ENCODE measurements at regions not wholly inside any gene's neighbourhood (a gene's known extent, or its start where the extent isn't known, plus 50 kb on each side); places are given as distances from the start of the nearest gene placed in this dataset.

- H3K4me3 ChIP-seq (ENCODE audit: low read depth in 1 of 2, low read length in 2 of 2) = no peak overlapping the region
- H3K27me3 ChIP-seq (ENCODE audit: low read depth, low read length) = no peaks in the 10 kb centered on the region
- H3K27ac ChIP-seq (ENCODE audit: low read length) = no peak overlapping the region
- no peaks in the 10 kb centered on the region for H3K4me1 ChIP-seq (ENCODE audit: control insufficient read depth in 1 of 2, insufficient read depth in 2 of 2, low read length in 2 of 2)
- H3K9me3 ChIP-seq (ENCODE audit: control insufficient read depth in 1 of 2, low read length in 2 of 2) = no peaks in the 10 kb centered on the region
- no peaks in the 10 kb centered on the region for H3K36me3 ChIP-seq (ENCODE audit: control insufficient read depth in 1 of 2, insufficient read depth in 2 of 2, low read length in 2 of 2)
These were observed 212.3 kb downstream of the PTPRU start for GRCh38 chr1:29448456-29449235.

GRCh38 chr1:29447368-29447767 is 211.0 kb downstream of the PTPRU start:
- Histone ChIP-seq H3K36me3 (ENCODE audit: control insufficient read depth in 1 of 2, insufficient read depth in 2 of 2, low read length in 2 of 2) (no peaks in the 10 kb centered on the region), H3K27ac (ENCODE audit: low read length) (no peak overlapping the region), H3K4me1 (ENCODE audit: control insufficient read depth in 1 of 2, insufficient read depth in 2 of 2, low read length in 2 of 2) (no peaks in the 10 kb centered on the region), H3K4me3 (ENCODE audit: low read depth in 1 of 2, low read length in 2 of 2) (no peak overlapping the region), H3K27me3 (ENCODE audit: low read depth, low read length) (no peaks in the 10 kb centered on the region), H3K9me3 (ENCODE audit: control insufficient read depth in 1 of 2, low read length in 2 of 2) (no peaks in the 10 kb centered on the region)

GRCh38 chr1:29444782-29445729 is 208.7 kb downstream of the PTPRU start:
- Histone ChIP-seq H3K9me3 (ENCODE audit: control insufficient read depth in 1 of 2, low read length in 2 of 2) (no peaks in the 10 kb centered on the region), H3K36me3 (ENCODE audit: control insufficient read depth in 1 of 2, insufficient read depth in 2 of 2, low read length in 2 of 2) (no peaks in the 10 kb centered on the region), H3K4me1 (ENCODE audit: control insufficient read depth in 1 of 2, insufficient read depth in 2 of 2, low read length in 2 of 2) (no peaks in the 10 kb centered on the region), H3K4me3 (ENCODE audit: low read depth in 1 of 2, low read length in 2 of 2) (no peak overlapping the region), H3K27me3 (ENCODE audit: low read depth, low read length) (no peaks in the 10 kb centered on the region), H3K27ac (ENCODE audit: low read length) (no peak overlapping the region)

- no peaks in the 10 kb centered on the region for H3K36me3 ChIP-seq (ENCODE audit: control insufficient read depth in 1 of 2, insufficient read depth in 2 of 2, low read length in 2 of 2)
- H3K9me3 ChIP-seq (ENCODE audit: control insufficient read depth in 1 of 2, low read length in 2 of 2) = no peaks in the 10 kb centered on the region
- no peak overlapping the region for H3K4me3 ChIP-seq (ENCODE audit: low read depth in 1 of 2, low read length in 2 of 2)
- no peaks in the 10 kb centered on the region for H3K4me1 ChIP-seq (ENCODE audit: control insufficient read depth in 1 of 2, insufficient read depth in 2 of 2, low read length in 2 of 2)
- H3K27ac ChIP-seq (ENCODE audit: low read length) = no peak overlapping the region
- H3K27me3 ChIP-seq (ENCODE audit: low read depth, low read length) = no peaks in the 10 kb centered on the region
These were observed 207.9 kb downstream of the PTPRU start for GRCh38 chr1:29444081-29444715.

- Histone ChIP-seq H3K9me3 (ENCODE audit: control insufficient read depth in 1 of 2, low read length in 2 of 2) (no peaks in the 10 kb centered on the region), H3K4me1 (ENCODE audit: control insufficient read depth in 1 of 2, insufficient read depth in 2 of 2, low read length in 2 of 2) (no peaks in the 10 kb centered on the region), H3K27me3 (ENCODE audit: low read depth, low read length) (no peaks in the 10 kb centered on the region), H3K36me3 (ENCODE audit: control insufficient read depth in 1 of 2, insufficient read depth in 2 of 2, low read length in 2 of 2) (no peaks in the 10 kb centered on the region), H3K27ac (ENCODE audit: low read length) (no peak overlapping the region), H3K4me3 (ENCODE audit: low read depth in 1 of 2, low read length in 2 of 2) (no peak overlapping the region)
These were observed 205.8 kb downstream of the PTPRU start for GRCh38 chr1:29441916-29442668.

GRCh38 chr1:29439615-29440014 is 203.3 kb downstream of the PTPRU start:
- no peak overlapping the region for H3K27ac ChIP-seq (ENCODE audit: low read length)
- no peaks in the 10 kb centered on the region for H3K27me3 ChIP-seq (ENCODE audit: low read depth, low read length)
- H3K9me3 ChIP-seq (ENCODE audit: control insufficient read depth in 1 of 2, low read length in 2 of 2) = no peaks in the 10 kb centered on the region
- no peaks in the 10 kb centered on the region for H3K4me1 ChIP-seq (ENCODE audit: control insufficient read depth in 1 of 2, insufficient read depth in 2 of 2, low read length in 2 of 2)
- H3K4me3 ChIP-seq (ENCODE audit: low read depth in 1 of 2, low read length in 2 of 2) = no peak overlapping the region
- H3K36me3 ChIP-seq (ENCODE audit: control insufficient read depth in 1 of 2, insufficient read depth in 2 of 2, low read length in 2 of 2) = no peaks in the 10 kb centered on the region

GRCh38 chr1:29438991-29439390 is 202.7 kb downstream of the PTPRU start:
- no peaks in the 10 kb centered on the region for H3K36me3 ChIP-seq (ENCODE audit: control insufficient read depth in 1 of 2, insufficient read depth in 2 of 2, low read length in 2 of 2)
- H3K4me1 ChIP-seq (ENCODE audit: control insufficient read depth in 1 of 2, insufficient read depth in 2 of 2, low read length in 2 of 2) = no peaks in the 10 kb centered on the region
- no peak overlapping the region for H3K4me3 ChIP-seq (ENCODE audit: low read depth in 1 of 2, low read length in 2 of 2)
- no peaks in the 10 kb centered on the region for H3K27me3 ChIP-seq (ENCODE audit: low read depth, low read length)
- H3K27ac ChIP-seq (ENCODE audit: low read length) = no peak overlapping the region
- H3K9me3 ChIP-seq (ENCODE audit: control insufficient read depth in 1 of 2, low read length in 2 of 2) = no peaks in the 10 kb centered on the region

GRCh38 chr1:29437946-29438345 is 201.6 kb downstream of the PTPRU start:
- H3K27me3 ChIP-seq (ENCODE audit: low read depth, low read length) = no peaks in the 10 kb centered on the region
- no peaks in the 10 kb centered on the region for H3K4me1 ChIP-seq (ENCODE audit: control insufficient read depth in 1 of 2, insufficient read depth in 2 of 2, low read length in 2 of 2)
- H3K27ac ChIP-seq (ENCODE audit: low read length) = no peak overlapping the region

GRCh38 chr1:29436181-29436785 is 200.0 kb downstream of the PTPRU start:
- Histone ChIP-seq H3K27ac (ENCODE audit: low read length) (no peak overlapping the region), H3K27me3 (ENCODE audit: low read depth, low read length) (no peaks in the 10 kb centered on the region), H3K4me3 (ENCODE audit: low read depth in 1 of 2, low read length in 2 of 2) (no peak overlapping the region), H3K4me1 (ENCODE audit: control insufficient read depth in 1 of 2, insufficient read depth in 2 of 2, low read length in 2 of 2) (no peaks in the 10 kb centered on the region), H3K36me3 (ENCODE audit: control insufficient read depth in 1 of 2, insufficient read depth in 2 of 2, low read length in 2 of 2) (no peaks in the 10 kb centered on the region), H3K9me3 (ENCODE audit: control insufficient read depth in 1 of 2, low read length in 2 of 2) (peaks cover 0 to 2% of the 10 kb centered on the region in 2 donors)

More at GRCh38 chr1:29437946-29438345, 201.6 kb downstream of the PTPRU start:
- no peaks in the 10 kb centered on the region for H3K9me3 ChIP-seq (ENCODE audit: control insufficient read depth in 1 of 2, low read length in 2 of 2)
- H3K4me3 ChIP-seq (ENCODE audit: low read depth in 1 of 2, low read length in 2 of 2) = no peak overlapping the region
- no peaks in the 10 kb centered on the region for H3K36me3 ChIP-seq (ENCODE audit: control insufficient read depth in 1 of 2, insufficient read depth in 2 of 2, low read length in 2 of 2)

- H3K9me3 ChIP-seq (ENCODE audit: control insufficient read depth in 1 of 2, low read length in 2 of 2) = peaks cover 6 to 10% of the 10 kb centered on the region in 2 donors
These were observed 197.5 kb downstream of the PTPRU start for GRCh38 chr1:29433830-29434229.

More at GRCh38 chr1:29433830-29434229, 197.5 kb downstream of the PTPRU start:
- Histone ChIP-seq H3K27ac (ENCODE audit: low read length) (no peak overlapping the region), H3K4me3 (ENCODE audit: low read depth in 1 of 2, low read length in 2 of 2) (no peak overlapping the region), H3K4me1 (ENCODE audit: control insufficient read depth in 1 of 2, insufficient read depth in 2 of 2, low read length in 2 of 2) (no peaks in the 10 kb centered on the region), H3K36me3 (ENCODE audit: control insufficient read depth in 1 of 2, insufficient read depth in 2 of 2, low read length in 2 of 2) (no peaks in the 10 kb centered on the region), H3K27me3 (ENCODE audit: low read depth, low read length) (no peaks in the 10 kb centered on the region)
